Heart left ventricle (tissue), 13 donors: ENCODE measurements at regions not wholly inside any gene's neighbourhood (a gene's known extent, or its start where the extent isn't known, plus 50 kb on each side); places are given as distances from the start of the nearest gene placed in this dataset.

ENCODE experiments used
- POLR2A ChIP-seq, 2 donors: fragments of 450-650 bp; IDR thresholded peaks; one replicate each; pipeline ENCODE4 v1.6.1; 2017; ENCODE audit warnings: antibody characterized with exemption in 2 of 2, mild to moderate bottlenecking in 2 of 2, moderate library complexity in 2 of 2
- TF ChIP-seq, protein P1 (sequence below), 12 donors: fragments of 200-600 bp; sonication (generic) in 4 of 12; IDR thresholded peaks; one replicate each; pipeline versions ENCODE4 v1.5.0 to v1.8.0; 2018 to 2022; ENCODE audit warnings: antibody characterized with exemption in 12 of 12, mild to moderate bottlenecking in 5 of 12
- donor health status: ischemic (EF 13 %, LVEDD 7.1; RV severe dilation, severe dysfunction).
- donor health status: DM: no; HTN: yes; CAD: no.
- donor health status: DM: no; HTN: no; CAD: no.
- donor health status: ischemic (EF 25% LVEDD 6.9; RV normal size, moderate dysfunction).
- donor health status: ischemic (EF 25% LVEDD 5.7; RV mildly dilated, moderate dysfunction).
- donor health status: ischemic (EF 35%, LVEDD 5.7; RV mildly dilated, moderate dysfunction).
- donor health status: nonischemic (EF 11% LVEDD 7.7; RV severe dilation, severe dysfunction).
- donor health status: DM: yes; HTN: yes; CAD: no.
- donor health status: PGD.
- donor health status: ischemic (EF 29% LVEDD 5.4; RV normal size, mild dysfunction).
- donor health status: nonischemic (EF 23%, LVEDD 6.1; RV moderate dilation, normal function).

DNA sequence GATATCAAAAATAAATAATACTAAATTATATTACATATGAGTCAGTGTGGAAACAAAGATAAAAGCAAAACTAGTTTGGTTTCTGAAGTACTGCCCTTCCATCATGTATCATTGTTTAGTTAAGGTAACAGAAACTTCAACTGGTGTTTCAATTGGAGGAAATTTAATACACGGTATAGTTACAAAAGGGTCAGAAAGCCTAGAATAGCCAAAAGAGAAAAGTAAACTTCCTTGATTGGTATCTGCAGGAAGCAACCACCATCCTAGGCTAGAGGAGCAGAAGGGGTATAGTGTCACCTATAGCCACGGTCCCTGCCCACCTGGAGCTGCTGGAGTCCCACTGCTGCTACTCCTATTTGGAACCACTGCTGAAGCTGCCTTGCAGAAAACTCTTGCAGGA is 185.6 kb downstream of the SLC7A11 start:
- TF ChIP-seq, protein P1, sequence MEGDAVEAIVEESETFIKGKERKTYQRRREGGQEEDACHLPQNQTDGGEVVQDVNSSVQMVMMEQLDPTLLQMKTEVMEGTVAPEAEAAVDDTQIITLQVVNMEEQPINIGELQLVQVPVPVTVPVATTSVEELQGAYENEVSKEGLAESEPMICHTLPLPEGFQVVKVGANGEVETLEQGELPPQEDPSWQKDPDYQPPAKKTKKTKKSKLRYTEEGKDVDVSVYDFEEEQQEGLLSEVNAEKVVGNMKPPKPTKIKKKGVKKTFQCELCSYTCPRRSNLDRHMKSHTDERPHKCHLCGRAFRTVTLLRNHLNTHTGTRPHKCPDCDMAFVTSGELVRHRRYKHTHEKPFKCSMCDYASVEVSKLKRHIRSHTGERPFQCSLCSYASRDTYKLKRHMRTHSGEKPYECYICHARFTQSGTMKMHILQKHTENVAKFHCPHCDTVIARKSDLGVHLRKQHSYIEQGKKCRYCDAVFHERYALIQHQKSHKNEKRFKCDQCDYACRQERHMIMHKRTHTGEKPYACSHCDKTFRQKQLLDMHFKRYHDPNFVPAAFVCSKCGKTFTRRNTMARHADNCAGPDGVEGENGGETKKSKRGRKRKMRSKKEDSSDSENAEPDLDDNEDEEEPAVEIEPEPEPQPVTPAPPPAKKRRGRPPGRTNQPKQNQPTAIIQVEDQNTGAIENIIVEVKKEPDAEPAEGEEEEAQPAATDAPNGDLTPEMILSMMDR (IDR thresholded peaks at IDR 0.05): no peak
- TF ChIP-seq POLR2A (IDR thresholded peaks at IDR 0.05): no peak
